Neuronal stem cell (in vitro differentiated cells): ENCODE measurements at regions not wholly inside any gene's neighbourhood (a gene's known extent, or its start where the extent isn't known, plus 50 kb on each side); places are given as distances from the start of the nearest gene placed in this dataset.

Experiments
- DNase-seq: peaks from one replicate; pipeline ENCODE4 v3.0.0-alpha.2; 2013; ENCODE audit warnings: low spot score
- H2AFZ ChIP-seq: one replicate; pipeline ENCODE4 v1.6.1; 2013; ENCODE audit warnings: mild to moderate bottlenecking, low read length, inconsistent platforms
- H2AK5ac ChIP-seq: 2 replicates; pipeline ENCODE4 v1.6.1; 2013; ENCODE audit warnings: low read depth, mild to moderate bottlenecking, inconsistent platforms, low read length, moderate library complexity, mixed read lengths
- H2BK120ac ChIP-seq: 2 replicates; pipeline ENCODE4 v1.6.1; 2013; ENCODE audit warnings: low read depth, mild to moderate bottlenecking, inconsistent platforms, low read length, moderate library complexity, mixed read lengths
- H2BK12ac ChIP-seq: one replicate; pipeline ENCODE4 v1.6.1; 2013; ENCODE audit warnings: low read length, inconsistent platforms
- H2BK15ac ChIP-seq: 2 replicates; pipeline ENCODE4 v1.6.1; 2013; ENCODE audit warnings: mild to moderate bottlenecking, low read length, inconsistent platforms, mixed read lengths
- H2BK5ac ChIP-seq: one replicate; pipeline ENCODE4 v1.6.1; 2013; ENCODE audit warnings: inconsistent platforms, mild to moderate bottlenecking, low read length, moderate library complexity
- H3K14ac ChIP-seq: one replicate; pipeline ENCODE4 v1.6.1; 2013; ENCODE audit warnings: low read length, inconsistent platforms
- H3K18ac ChIP-seq: 2 replicates; pipeline ENCODE4 v1.6.1; 2013; ENCODE audit warnings: low read length, inconsistent platforms
- H3K23ac ChIP-seq: 2 replicates; pipeline ENCODE4 v1.6.1; 2013; ENCODE audit warnings: low read depth, mild to moderate bottlenecking, mixed read lengths, low read length, inconsistent platforms; ENCODE audit not compliant: poor library complexity
- H3K27ac ChIP-seq: replicated peaks from 3 replicates; pipeline ENCODE4 v1.5.1; 2013; ENCODE audit warnings: low read length, inconsistent platforms
- H3K27me3 ChIP-seq, 3 experiments: 2 replicates each; pipeline ENCODE4 v1.6.1; 2013; ENCODE audit warnings: low read length in 3 of 3, mild to moderate bottlenecking in 2 of 3, inconsistent platforms in 1 of 3, low read depth in 1 of 3, mixed read lengths in 1 of 3, moderate library complexity in 1 of 3; ENCODE audit not compliant: control insufficient read depth in 3 of 3, insufficient read depth in 3 of 3
- H3K36me3 ChIP-seq, 2 donors: replicated peaks in 1 of 2; 2 replicates each; pipeline ENCODE4 v1.6.1; 2013; ENCODE audit warnings: low read length in 2 of 2; ENCODE audit not compliant: control insufficient read depth in 2 of 2, insufficient read depth in 2 of 2
- H3K4ac ChIP-seq: 2 replicates; pipeline ENCODE4 v1.6.1; 2013; ENCODE audit warnings: inconsistent platforms, mild to moderate bottlenecking, low read length, moderate library complexity
- H3K4me1 ChIP-seq, 2 donors: 1 replicate in 1 of 2; 2 replicates in 1 of 2; pipeline ENCODE4 v1.6.1; 2013; ENCODE audit warnings: low read length in 2 of 2, low read depth in 1 of 2; ENCODE audit not compliant: control insufficient read depth in 2 of 2, insufficient read depth in 1 of 2
- H3K4me2 ChIP-seq: one replicate; pipeline ENCODE4 v1.6.1; 2013; ENCODE audit warnings: mild to moderate bottlenecking, low read length, inconsistent platforms; ENCODE audit not compliant: insufficient read depth, poor library complexity, severe bottlenecking
- H3K4me3 ChIP-seq, 2 donors: 2 replicates each; pipeline ENCODE4 v1.5.1; 2013; ENCODE audit warnings: low read length in 2 of 2, mild to moderate bottlenecking in 2 of 2, inconsistent platforms in 1 of 2, moderate library complexity in 1 of 2
- H3K79me1 ChIP-seq: one replicate; pipeline ENCODE4 v1.6.1; 2013; ENCODE audit warnings: low read depth, mild to moderate bottlenecking, inconsistent platforms, low read length, moderate library complexity
- H3K9ac ChIP-seq: one replicate; pipeline ENCODE4 v1.6.1; 2013; ENCODE audit warnings: mild to moderate bottlenecking, low read depth, low read length, inconsistent platforms; ENCODE audit not compliant: poor library complexity
- H3K9me3 ChIP-seq, 2 donors: replicated peaks in 1 of 2; 2 replicates each; pipeline versions ENCODE3 to v1.6.1; 2013; ENCODE audit warnings: low read length in 2 of 2, mild to moderate bottlenecking in 2 of 2, inconsistent platforms in 1 of 2, low read depth in 1 of 2, mixed read lengths in 1 of 2, moderate library complexity in 1 of 2; ENCODE audit not compliant: control insufficient read depth in 2 of 2, insufficient read depth in 1 of 2
- H4K8ac ChIP-seq: one replicate; pipeline ENCODE4 v1.6.1; 2013; ENCODE audit warnings: low read depth, mild to moderate bottlenecking, inconsistent platforms, low read length, moderate library complexity
- H4K91ac ChIP-seq: one replicate; pipeline ENCODE4 v1.6.1; 2013; ENCODE audit warnings: low read length, low read depth, mild to moderate bottlenecking, inconsistent platforms; ENCODE audit not compliant: poor library complexity
- WGBS, 2 donors: extraction: QIAGEN DNeasy Blood & Tissue Kit; methylation state at CpG; one replicate each; pipeline ENCODE4 v1.1.7; 2013; ENCODE audit warnings: missing lambda C conversion rate in 2 of 2, mixed read lengths in 1 of 2; ENCODE audit not compliant: insufficient read length in 2 of 2, insufficient replicate concordance in 1 of 2; ENCODE audit errors: extremely low coverage in 2 of 2; 5-methylcytosine and 5-hydroxymethylcytosine counted together

DNA sequence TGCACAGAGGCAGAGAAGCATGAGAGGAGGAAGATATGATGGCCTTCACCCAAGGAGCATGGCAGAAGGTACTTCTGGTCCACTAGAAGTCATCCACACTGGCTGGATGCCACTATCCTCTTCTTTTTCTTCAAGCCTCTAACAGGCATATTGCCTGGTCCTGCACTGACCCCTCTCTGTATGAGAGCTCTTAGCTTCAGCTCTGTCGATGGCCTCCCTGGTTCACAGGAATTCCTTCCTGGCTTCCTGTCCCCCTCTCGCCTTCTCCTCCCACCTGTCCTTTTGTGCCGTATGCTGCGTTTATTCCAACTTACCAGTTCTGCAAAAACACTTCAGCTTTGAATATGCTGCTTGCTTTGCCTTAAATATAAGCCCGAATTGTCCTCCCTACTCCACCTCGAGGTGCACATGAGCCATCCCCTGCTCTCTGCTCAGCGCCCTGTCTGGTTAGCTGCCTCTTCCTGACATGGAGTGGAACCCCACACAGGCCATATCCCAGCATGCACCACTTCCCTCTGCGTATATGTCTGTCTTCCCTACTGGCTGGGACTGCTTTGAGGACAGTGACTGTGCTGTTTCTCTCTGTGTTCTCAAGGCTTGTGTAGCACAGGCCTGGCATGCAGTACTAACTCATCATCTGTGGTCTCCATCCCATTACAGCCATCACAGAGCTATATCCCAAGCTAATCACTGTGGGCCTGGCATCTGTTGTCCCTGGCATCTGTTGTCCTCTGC, 474.9 kb downstream of the EIPR1 start:
- Histone ChIP-seq H3K27ac (no peak overlapping the region), H3K9ac (no peak overlapping the region), H2BK12ac (no peak overlapping the region), H3K27me3 (no peaks in the 10 kb centered on the region), H3K23ac (peak overlapping the region; percentile 66), H2BK15ac (no peak overlapping the region), H3K14ac (no peak overlapping the region), H4K8ac (no peak overlapping the region), H2BK120ac (no peak overlapping the region), H3K9me3 (no peaks in the 10 kb centered on the region), H2AK5ac (no peak overlapping the region), H3K18ac (no peak overlapping the region), H3K36me3 (no peaks in the 10 kb centered on the region), H4K91ac (no peak overlapping the region), H3K4me1 (peaks cover 5 to 10% of the 10 kb centered on the region in 2 donors), H3K4me3 (no peak overlapping the region), H3K4me2 (no peak overlapping the region), H3K79me1 (no peaks in the 10 kb centered on the region), H3K4ac (no peak overlapping the region), H2BK5ac (no peak overlapping the region), H2AFZ (peak overlapping the region; percentile 25)
- no peak for DNase-seq
- WGBS, 2 donors = no CpG with 5 or more reads among the region's 8 CpGs

DNA sequence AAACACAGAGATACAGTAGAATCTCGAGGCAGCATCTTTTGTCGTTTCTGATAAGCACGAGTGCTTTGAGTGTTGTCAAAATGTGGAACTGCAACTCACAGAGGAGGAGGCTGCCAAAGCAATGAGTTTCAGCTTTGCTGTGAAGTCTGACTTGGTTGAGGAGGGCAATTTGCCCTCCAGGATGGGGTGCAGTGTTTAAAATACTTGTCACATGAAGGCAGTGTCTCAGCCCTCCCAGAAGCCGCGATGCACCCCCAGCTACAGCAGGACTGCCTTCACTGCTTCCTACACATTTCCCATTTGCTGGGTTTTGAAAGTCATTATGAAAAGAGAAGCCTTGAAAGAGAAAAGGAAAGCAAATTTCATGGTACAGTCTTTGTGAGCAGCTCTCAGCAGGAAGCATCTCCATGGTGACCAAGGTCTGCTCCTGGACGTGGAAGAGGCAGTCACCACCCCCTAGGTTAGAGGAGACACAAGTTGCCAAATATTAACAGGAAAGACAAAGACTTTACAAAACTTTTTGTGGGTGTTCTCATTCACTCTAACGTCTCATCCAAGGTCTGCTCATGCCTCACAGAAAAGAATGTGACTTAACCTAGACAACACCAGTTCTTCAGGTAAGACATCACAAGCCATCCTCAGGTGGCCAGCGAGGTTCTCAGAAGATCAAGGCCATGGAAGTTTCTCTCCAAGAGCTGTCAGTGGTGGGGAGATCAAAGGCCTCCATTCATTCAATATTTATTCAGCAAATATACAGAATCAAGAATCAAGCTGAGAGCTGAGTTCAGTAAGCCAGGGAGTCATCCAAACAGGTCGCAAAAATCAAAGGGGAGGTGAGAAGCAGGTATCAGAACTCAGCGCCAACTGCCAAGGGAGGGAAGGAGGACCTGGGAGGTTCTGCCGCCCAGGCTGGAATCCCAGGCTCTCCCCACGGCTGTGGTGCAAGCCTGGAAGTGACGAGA, 476.0 kb downstream of the EIPR1 start:
- Histone ChIP-seq H3K27me3 (no peaks in the 10 kb centered on the region), H4K8ac (no peak overlapping the region), H2BK12ac (no peak overlapping the region), H3K79me1 (no peaks in the 10 kb centered on the region), H3K18ac (no peak overlapping the region), H3K4me2 (no peak overlapping the region), H2AK5ac (no peak overlapping the region), H3K9me3 (no peaks in the 10 kb centered on the region), H2BK120ac (no peak overlapping the region), H3K4ac (no peak overlapping the region), H3K14ac (no peak overlapping the region), H3K4me1 (peaks cover 5 to 11% of the 10 kb centered on the region in 2 donors), H3K4me3 (no peak overlapping the region), H4K91ac (no peak overlapping the region), H2BK5ac (no peak overlapping the region), H2AFZ (peak overlapping the region; percentile 61), H3K27ac (no peak overlapping the region), H3K36me3 (no peaks in the 10 kb centered on the region), H2BK15ac (no peak overlapping the region), H3K23ac (no peak overlapping the region), H3K9ac (no peak overlapping the region)
- WGBS, 2 donors = no CpG with 5 or more reads among the region's 13 CpGs
- DNase-seq = no peak

DNA sequence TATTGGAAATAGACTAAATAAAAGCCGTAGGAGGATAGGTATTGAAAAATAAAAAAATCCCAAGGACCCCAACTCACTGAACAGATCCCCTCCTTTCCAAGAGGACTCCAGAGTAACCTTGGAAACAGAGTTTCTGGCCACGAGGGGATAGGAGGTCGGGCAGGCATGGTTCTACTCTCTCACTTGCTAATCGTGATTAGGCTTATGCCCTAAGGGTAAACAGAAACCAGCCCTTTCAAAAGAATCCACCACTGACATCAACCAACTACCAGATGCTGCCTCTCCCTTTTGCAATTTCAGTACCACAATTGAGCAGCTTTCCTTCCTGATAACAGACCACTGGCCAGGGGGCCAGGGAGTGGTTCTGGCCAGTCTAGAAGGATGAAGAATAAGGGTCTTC, 477.8 kb downstream of the EIPR1 start:
- no peak overlapping the region for H2BK120ac ChIP-seq
- no peak overlapping the region for H3K14ac ChIP-seq
- H3K27me3 ChIP-seq = no peaks in the 10 kb centered on the region
- peaks cover 5 to 12% of the 10 kb centered on the region in 2 donors for H3K4me1 ChIP-seq
- no peak overlapping the region for H3K4me3 ChIP-seq
- no peak for DNase-seq
- no peak overlapping the region for H2AFZ ChIP-seq
- H2BK5ac ChIP-seq = no peak overlapping the region
- H3K23ac ChIP-seq = no peak overlapping the region
- no peak overlapping the region for H4K91ac ChIP-seq
- H3K4ac ChIP-seq = no peak overlapping the region
- WGBS, 2 donors = no CpG with 5 or more reads among the region's 4 CpGs
- no peaks in the 10 kb centered on the region for H3K36me3 ChIP-seq
- no peaks in the 10 kb centered on the region for H3K9me3 ChIP-seq
- no peaks in the 10 kb centered on the region for H3K79me1 ChIP-seq
- H3K18ac ChIP-seq = no peak overlapping the region
- no peak overlapping the region for H4K8ac ChIP-seq
- no peak overlapping the region for H2AK5ac ChIP-seq
- no peak overlapping the region for H2BK15ac ChIP-seq
- no peak overlapping the region for H3K4me2 ChIP-seq
- no peak overlapping the region for H2BK12ac ChIP-seq
- no peak overlapping the region for H3K27ac ChIP-seq
- H3K9ac ChIP-seq = no peak overlapping the region

DNA sequence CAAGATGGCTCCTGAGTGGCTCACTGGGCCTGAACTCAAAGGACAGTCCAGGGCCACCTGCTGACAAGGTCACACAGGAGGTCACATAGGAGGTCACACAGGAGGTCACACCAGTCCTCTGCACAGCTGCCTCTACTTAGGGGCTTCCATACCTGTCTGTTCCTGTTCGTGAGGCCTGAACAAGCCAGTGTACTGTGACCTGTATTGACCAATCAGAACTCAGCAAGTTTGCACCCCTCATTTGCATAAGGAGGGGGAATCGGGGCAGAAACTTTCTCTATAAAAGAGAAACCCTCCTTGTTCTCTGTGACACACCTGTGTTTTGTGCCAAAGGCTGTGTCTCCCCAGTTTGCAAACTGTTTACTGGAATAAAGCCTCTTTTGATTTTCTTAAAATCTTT, 478.9 kb downstream of the EIPR1 start:
- no peaks in the 10 kb centered on the region for H3K79me1 ChIP-seq
- no peak overlapping the region for H4K91ac ChIP-seq
- H2BK12ac ChIP-seq = no peak overlapping the region
- no peak overlapping the region for H2BK15ac ChIP-seq
- no peak overlapping the region for H3K14ac ChIP-seq
- no CpG with 5 or more reads among the region's 2 CpGs for WGBS, 2 donors
- H3K36me3 ChIP-seq = no peaks in the 10 kb centered on the region
- no peak overlapping the region for H3K27ac ChIP-seq
- no peaks in the 10 kb centered on the region for H3K27me3 ChIP-seq
- no peaks in the 10 kb centered on the region for H3K9me3 ChIP-seq
- H3K18ac ChIP-seq = no peak overlapping the region
- no peak overlapping the region for H2AFZ ChIP-seq
- no peak overlapping the region for H2AK5ac ChIP-seq
- H3K23ac ChIP-seq = no peak overlapping the region
- H3K4me2 ChIP-seq = no peak overlapping the region
- H3K4me1 ChIP-seq = peaks cover 5 to 12% of the 10 kb centered on the region in 2 donors
- no peak overlapping the region for H2BK120ac ChIP-seq
- DNase-seq = no peak
- H3K4me3 ChIP-seq = no peak overlapping the region
- H3K9ac ChIP-seq = no peak overlapping the region
- no peak overlapping the region for H2BK5ac ChIP-seq
- H4K8ac ChIP-seq = no peak overlapping the region
- H3K4ac ChIP-seq = no peak overlapping the region
